Skin epidermis (tissue), 12 donors: ENCODE measurements at regions not wholly inside any gene's neighbourhood (a gene's known extent, or its start where the extent isn't known, plus 50 kb on each side); places are given as distances from the start of the nearest gene placed in this dataset.

Experiments used
- H3K27ac ChIP-seq, 21 experiments: fragments of 200-600 bp; sonication (generic) in 11 of 21; one replicate each; pipeline ENCODE4 v1.5.0; 2020; ENCODE audit warnings: mild to moderate bottlenecking in 3 of 21, inconsistent platforms in 2 of 21, moderate library complexity in 2 of 21
- H3K4me3 ChIP-seq, 7 experiments: fragments of 200-600 bp; sonication (generic) in 2 of 7; one replicate each; pipeline ENCODE4 v1.5.0; 2020; ENCODE audit warnings: inconsistent platforms in 2 of 7, mild to moderate bottlenecking in 2 of 7, moderate library complexity in 1 of 7

DNA sequence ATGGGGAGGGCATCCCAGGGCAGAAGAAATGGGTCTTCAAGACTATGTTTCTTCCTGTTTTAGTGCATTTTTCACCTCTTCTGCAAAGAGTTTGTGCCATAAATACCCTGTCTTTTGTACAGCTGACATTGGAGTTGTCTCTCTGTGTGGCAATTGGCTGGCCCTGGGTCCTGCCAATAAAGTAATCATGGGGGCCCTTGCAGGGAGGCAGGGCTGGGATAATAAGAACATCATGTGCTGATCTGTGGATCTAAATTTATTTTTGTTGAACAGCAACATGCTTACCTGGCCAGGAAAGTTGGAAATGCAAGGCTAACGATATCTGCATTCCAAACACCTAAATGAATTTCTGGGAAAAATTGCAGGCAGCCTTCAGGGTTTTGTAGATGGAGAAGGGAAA lies 174.6 kb upstream of the GATB start:
- Histone ChIP-seq H3K4me3 (no peak overlapping the region), H3K27ac (no peak overlapping the region)

DNA sequence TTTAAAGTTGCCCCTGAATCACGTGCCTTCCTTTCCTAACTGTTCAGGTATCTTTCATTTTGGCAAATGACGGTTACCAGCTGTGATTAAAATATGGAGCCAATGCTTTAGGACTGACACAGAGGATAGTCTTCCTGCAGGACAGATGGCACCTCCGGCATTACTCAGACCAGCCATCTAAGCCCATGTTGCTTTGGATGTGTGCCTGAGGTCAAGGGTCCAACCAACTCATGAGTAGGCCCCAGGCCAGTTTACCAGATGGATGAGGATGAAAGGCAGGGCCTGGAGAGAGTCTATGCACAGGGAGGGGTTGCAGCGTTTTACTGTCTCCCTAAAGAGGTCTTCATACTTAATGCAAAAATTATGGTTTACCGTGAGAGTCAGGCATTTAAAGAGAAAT lies 174.0 kb upstream of the GATB start:
- H3K27ac ChIP-seq: no peak overlapping the region

DNA sequence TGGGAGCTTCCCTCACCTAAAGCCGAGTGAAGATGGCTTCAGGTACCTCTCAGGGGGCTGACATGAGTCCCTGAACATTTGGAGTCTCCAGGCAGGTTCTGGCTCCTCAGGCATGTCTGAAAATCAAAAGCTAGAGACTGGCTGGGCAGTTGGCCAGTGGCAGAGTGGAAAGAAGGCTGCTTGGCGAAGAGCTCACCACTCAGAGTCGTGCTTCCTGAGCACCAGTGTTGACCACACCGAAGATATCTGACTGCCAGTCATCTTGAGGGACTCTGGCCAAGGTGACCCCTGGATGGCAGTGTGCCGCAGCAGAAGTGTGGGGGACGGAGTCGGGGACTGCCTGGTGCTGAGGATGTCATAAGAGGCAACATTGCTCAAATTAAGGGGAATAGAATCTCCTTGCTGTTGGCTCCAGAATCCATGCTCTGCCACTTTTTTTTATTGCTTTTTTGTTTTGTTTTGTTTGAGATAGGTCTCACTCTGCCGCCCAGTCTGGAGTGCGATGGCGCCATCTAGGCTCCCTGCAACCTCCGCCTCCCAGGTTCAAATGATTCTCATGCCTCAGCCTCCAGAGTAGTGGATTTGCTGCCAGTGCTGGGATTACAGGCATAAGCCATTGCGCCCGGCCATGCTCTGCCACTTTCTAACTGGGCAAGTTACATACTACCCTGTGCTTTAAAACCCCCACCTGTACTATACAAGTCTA lies 172.5 kb upstream of the GATB start:
- Histone ChIP-seq H3K27ac (no peak overlapping the region), H3K4me3 (no peak overlapping the region)

More for the DNA sequence above, 174.0 kb upstream of the GATB start:
- no peak overlapping the region for H3K4me3 ChIP-seq

DNA sequence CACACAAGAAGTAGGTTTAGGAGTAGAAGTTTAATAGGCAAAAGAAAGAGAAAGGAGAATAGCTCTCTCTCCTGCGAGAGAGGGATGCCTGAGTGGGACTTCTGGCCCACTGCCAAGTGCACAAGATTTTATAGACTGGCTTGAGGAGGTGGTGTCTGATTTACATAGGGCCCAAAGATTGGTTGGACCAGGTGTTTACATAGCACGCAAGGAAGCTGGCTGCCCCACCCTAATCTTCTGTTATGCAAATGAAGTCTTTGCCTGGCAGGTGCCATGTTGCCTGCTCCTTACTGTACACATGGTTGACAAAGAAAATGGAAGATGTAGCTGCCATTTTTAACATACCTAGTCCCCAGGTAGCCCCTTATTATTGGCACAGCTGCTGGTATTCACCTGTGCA lies 170.8 kb upstream of the GATB start:
- H3K27ac ChIP-seq: no peak overlapping the region
- H3K4me3 ChIP-seq: no peak overlapping the region

DNA sequence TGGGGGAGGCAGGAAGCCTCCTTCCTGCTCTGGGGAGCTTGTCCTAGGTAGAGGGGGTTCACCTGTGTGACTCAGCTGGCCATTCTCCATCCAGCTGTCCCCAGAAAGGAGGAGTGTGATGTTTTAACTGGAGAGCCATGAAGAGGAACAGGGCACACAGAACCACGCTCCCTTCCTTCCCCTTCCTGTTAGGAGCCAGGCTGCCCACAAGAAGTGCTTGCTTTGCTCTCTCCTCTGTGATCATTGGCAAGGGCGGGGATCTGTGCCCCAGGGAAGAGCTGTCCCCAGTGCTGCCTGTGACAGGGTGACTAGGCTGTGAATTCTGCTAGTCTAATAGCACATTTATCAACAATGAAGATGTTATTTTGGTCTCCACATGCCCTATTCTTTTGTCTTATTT lies 169.6 kb upstream of the GATB start:
- Histone ChIP-seq H3K27ac (no peak overlapping the region), H3K4me3 (no peak overlapping the region)

DNA sequence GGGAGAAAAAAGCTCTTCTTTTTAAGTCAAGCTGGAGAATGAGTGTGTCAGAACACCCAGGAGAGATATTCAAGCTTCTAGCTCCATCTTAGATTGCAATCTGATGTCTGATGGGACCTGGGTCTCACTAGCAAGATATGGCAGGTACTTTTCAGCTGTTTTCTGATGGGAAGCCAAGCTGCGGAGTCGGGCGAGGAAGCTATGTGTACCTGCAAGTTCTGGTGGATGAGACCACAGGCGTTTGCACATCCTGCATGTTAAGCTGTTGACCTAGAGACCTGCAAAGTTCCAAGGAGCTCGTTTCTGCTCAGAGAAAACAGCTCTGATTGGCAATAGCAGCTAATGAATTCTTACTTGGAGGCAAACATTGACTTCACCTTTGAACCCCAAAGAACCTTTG lies 167.3 kb upstream of the GATB start:
- H3K4me3 ChIP-seq: no peak overlapping the region

DNA sequence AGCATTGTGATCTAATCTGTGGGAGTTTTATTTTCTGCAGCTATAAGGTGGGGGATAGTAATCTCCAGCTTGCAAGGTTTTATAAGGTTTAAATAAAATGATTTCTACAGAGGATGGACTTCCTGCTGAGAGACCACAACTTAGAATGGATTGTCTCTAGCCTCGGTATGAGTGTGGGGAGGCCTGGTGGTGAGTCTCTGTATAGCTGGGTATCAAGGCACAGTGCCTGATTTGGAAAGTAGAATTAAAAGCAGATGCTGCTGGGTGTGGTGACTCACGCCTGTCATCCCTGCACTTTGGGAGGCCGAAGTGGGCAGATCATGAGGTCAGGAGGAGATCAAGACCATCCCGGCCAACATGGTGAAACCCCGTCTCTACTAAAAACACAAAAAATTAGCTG lies 162.0 kb upstream of the GATB start:
- Histone ChIP-seq H3K27ac (no peak overlapping the region), H3K4me3 (no peak overlapping the region)

More for the DNA sequence above, 167.3 kb upstream of the GATB start:
- no peak overlapping the region for H3K27ac ChIP-seq

DNA sequence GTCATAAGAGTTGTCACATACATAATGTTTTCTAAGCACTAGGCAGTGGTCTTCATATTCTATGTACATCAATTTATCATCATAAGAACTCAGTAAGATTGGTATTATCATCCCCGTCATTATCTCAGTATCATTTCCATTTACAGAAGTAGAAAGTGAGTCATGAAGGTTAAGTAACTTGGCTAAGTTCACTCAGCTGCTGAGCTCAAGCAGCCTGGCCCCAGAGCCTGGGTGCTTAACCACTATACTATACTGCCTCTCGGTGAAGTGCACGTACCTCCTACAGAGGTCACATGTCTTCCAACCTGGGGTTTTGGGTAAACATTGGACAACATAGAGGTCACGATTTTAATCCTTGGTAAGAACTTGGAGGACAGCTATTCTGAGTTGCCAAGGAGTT lies 161.5 kb upstream of the GATB start:
- no peak overlapping the region for H3K27ac ChIP-seq
- H3K4me3 ChIP-seq: no peak overlapping the region

DNA sequence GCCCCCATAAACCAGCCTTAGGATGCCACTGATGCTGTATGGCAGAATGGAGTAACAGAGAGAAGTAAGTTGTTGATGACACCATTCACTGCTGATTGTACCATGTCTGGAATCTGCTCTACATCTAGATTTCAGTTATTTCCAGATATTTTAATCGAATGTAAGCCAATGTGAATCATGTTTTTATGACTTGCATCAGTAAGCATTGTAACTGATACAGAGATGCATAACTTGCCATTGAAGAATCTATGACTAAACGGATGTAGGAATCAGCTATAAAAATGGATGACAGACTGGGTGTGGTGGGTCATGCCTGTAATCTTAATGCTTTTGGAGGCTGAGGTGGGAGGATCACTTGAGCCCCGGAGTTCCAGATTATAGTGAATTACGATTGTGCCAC lies 161.0 kb upstream of the GATB start:
- no peak overlapping the region for H3K4me3 ChIP-seq

DNA sequence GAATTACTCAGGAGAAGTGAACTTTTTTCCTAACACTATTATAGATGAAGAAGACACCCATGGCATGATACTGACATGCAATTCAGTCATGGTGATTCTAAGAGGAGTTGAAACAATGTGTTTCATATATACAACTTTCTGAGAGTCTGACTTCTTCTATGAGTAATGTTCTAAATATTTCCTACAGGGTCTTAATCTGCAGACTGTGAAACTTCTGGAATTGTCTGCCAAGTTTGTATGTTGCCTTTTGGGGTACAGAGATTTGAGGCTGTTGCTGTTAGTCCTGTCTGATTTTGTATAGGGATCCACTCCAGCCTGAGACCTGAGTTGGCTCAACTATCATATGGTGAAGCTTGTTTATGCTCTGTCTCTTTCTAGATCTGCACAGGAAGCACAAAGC lies 160.6 kb upstream of the GATB start:
- Histone ChIP-seq H3K4me3 (no peak overlapping the region), H3K27ac (no peak overlapping the region)

More for the DNA sequence above, 161.0 kb upstream of the GATB start:
- no peak overlapping the region for H3K27ac ChIP-seq

DNA sequence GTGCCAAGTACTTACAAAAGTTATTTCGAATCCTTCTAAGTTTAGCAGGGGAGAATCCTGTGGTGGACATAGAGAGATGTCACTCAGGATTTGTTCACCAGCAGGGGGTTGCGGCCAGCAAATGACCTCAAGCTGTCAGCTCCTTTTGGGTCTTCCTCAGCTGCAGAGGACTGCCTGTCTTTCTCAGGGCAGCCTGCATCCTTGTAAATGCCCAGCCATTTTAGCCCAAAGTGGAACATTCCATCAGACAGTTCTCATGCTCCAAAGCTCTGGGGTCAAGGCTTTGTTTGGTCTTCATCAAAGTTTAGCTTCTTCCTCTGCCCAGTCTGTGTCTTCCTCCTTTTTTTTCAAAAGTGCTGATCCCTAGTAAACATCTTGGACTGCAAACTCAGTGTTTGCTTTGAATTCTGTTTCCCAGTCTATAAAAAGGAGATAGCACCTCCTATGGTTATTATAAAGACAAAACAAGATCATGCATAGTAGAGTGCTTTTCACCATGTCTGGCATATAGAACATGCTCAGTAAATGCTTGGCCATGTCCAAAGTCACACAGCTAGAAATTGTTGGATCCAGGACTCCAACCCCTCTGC lies 156.4 kb upstream of the GATB start:
- Histone ChIP-seq H3K27ac (no peak overlapping the region), H3K4me3 (no peak overlapping the region)

DNA sequence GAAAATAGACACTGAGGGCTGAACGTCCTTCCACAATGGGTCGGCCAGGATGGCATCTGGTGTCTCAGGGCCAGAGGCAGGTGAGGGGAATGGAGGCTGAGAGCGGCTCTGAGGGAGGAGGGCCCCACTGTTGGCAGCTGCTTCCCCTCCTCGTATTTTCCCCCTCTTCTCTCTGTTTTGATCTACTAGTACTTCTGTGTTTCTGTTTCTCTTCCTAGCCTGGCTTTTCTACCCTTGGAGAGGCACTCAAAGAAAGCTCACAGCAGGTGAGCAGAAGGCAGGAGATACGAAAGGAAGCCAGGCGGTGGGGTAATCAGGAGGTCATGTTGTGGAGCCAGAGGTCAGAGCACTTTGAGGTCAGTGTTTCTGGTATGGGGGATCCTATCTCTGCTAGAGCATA lies 151.8 kb upstream of the GATB start:
- Histone ChIP-seq H3K4me3 (no peak overlapping the region), H3K27ac (no peak overlapping the region)

DNA sequence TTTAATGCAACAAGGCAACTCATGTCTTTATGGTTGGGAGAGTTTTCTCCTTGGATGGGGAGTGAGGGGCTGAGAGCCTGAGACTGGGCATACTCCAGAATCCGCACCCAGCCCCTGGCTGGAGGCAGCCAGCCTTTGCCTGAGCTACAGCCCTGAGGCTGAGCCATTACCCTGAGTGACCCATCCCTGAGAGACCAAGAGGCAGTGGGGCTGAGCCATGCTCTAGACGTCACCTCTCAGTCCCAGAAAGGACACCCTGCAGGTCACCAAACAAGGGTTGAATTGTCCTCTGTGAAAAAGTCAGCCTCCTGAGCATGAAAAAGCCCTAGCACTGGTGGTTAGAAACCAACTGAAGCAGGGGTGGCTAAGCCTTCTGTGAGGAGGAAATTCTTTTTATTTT lies 151.2 kb upstream of the GATB start:
- H3K27ac ChIP-seq: no peak overlapping the region
- H3K4me3 ChIP-seq: no peak overlapping the region

DNA sequence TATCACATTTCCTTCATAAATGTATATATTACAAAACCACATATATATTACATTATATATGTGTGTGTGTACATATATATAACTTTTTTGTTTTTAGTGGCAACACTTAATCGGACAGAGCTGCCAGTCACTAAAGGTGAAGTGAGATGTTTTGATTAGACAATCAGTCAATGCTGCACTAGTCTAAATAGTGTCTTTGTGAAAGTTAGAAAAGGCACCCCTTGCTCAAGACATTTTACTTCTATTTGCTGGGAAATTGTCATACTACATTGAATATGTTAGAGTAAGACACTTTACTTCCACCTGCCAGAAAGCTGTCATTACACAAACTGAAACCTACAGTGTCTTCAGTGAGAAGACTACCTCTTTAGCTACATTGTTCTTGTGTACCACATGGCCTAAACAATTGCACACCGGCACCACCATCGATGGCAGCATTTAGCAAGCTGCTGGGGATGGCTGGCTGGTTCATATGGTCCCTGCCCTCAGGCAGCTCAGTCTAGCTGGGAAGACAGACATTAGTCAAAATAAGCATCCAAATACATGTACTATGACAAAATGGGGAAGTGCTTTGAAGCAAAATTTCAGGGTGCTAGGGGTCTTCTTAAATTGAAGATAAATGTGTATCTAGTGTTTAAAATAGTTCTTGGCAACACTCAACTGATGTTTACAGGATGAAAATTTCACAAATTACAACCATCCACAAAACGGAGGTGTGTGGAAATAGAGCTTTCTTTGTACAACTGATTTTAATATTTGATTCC lies 148.1 kb upstream of the GATB start:
- H3K27ac ChIP-seq: no peak overlapping the region
- no peak overlapping the region for H3K4me3 ChIP-seq

DNA sequence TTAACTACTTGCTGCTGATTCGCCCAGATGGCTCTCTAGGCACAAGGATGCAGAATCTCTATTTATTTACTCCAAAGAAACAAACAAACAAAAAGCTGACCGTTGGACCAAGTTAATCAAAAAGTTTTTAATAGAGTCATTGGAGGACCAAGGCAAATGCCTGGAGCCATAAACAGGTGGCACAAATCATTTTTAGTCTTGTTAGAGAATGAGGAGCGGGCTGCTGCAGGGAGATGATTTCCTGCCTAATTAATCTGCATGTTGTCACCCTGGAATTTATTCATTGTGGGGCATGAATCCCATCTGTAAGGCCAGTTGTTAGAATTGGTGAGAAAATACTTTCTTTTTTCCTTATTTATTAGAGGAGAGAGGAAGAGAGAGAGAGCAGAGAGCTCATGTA lies 147.4 kb upstream of the GATB start:
- Histone ChIP-seq H3K4me3 (no peak overlapping the region), H3K27ac (no peak overlapping the region)

DNA sequence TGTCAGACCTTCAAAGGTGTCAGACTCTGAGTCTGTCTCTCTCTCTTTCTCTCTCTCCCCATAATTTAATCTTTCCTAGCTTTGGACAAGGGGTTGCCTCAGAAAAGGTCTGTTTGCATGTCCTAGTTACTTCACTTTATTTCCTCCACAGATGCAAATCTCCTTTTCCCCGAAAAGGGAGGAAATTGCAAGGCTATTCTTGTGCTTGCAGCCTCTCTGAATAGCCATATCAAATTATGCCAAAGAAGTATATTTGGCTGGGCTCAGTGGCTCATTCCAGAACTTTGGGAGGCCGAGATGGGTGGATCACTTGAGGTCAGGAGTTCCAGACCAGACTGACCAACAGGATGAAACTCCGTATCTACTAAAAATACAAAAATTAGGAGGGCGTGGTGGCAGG lies 145.6 kb upstream of the GATB start:
- Histone ChIP-seq H3K27ac (no peak overlapping the region), H3K4me3 (no peak overlapping the region)

DNA sequence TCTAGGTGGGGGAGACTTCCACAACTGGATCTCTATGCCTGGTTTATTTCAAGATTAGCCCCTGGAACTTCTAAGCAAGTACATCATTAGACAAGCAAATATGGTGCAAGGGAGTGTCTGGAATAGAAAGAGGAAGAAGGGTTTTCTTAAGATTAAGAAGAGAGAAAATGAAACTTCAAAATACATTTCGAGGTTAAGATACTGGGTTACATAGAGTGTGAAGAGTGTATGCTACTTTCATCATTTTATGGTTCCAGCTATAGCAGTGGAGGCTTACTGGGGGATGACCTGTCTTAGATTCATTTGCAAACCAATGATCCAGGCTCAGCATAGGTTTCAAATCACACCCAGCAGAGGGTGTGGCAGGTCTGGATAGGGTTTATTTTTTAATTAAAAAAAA lies 144.4 kb upstream of the GATB start:
- Histone ChIP-seq H3K27ac (no peak overlapping the region), H3K4me3 (no peak overlapping the region)

DNA sequence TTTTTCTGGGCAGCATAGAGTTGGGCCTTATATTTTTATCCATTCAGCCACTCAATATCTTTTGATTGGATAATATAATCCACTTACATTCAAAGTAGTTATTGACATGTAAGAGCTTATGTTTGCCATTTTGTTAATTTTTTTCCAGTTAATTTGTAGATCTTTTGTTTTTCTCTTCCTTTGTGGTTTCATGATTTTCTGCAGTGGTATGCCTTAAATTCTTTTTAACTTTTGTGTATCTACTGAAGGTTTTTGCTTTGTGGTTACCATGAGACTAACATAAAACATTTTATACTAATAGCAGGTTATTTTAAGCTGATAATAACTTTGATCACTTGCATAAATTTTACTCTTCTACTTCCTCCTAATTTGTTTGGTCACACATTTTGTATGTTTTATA lies 140.8 kb upstream of the GATB start:
- Histone ChIP-seq H3K4me3 (no peak overlapping the region), H3K27ac (no peak overlapping the region)

DNA sequence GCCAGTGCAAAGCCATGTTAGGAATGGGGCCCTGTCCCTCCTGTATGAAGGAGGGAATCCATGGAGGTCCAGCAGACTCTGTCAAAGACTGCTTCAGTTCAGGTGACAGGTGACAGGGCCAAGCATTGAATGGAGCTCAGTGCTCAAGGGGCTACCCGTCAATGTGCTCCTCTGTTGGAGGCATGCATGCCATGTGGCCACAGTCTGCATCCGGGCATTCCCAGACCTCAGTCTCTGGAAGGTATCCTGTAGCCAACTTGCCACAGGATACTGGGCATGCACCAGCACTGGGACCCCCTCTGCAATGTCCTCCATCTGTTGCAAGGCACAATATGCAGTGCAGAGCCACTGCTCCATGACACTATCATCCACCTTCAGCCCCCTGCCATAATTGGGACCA lies 136.1 kb upstream of the GATB start:
- no peak overlapping the region for H3K27ac ChIP-seq
- H3K4me3 ChIP-seq: no peak overlapping the region

DNA sequence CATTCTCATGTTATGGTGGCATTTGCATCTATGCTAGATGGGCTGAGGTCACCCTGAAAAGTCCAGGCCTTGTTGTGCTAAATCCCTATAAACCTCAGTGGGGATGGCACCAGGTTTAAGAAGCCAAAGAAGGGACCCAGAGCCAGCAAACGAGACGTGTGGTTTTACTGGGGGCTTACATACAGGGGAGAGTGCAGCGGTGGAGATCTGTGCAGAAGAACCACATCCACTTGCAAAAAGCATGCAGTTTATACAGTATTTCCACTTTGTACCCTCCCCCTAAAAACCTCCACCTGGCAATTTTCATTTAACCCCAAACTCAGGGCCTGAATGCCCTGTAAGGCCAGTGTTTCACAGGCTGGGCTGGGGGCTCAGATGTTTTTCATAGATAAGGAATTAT lies 134.9 kb upstream of the GATB start:
- H3K27ac ChIP-seq: no peak overlapping the region
- H3K4me3 ChIP-seq: no peak overlapping the region

DNA sequence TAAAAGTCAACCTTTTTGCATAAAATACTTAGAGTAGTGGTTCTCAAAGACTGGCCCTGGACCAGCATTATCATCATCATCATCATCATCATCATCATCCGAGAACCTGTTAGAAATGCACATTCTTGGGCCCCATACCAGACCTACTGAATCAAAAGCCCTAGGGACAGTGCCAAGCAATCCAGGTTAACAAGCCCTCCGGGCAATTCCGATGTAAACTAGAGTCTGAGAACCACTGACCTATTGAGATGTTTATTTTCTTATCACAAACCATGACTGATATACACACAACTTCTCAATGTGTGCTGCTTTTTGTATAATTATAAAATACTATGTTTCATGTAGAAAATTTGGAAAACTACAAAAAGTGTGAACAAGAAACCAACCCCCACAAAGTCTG lies 133.4 kb upstream of the GATB start:
- Histone ChIP-seq H3K4me3 (no peak overlapping the region), H3K27ac (no peak overlapping the region)
